GM19238 (cell line): ENCODE measurements at regions not wholly inside any gene's neighbourhood (a gene's known extent, or its start where the extent isn't known, plus 50 kb on each side); places are given as distances from the start of the nearest gene placed in this dataset.

Experiments
- DNase-seq: peaks from one replicate; pipeline ENCODE4 v3.0.0; 2011; ENCODE audit warnings: low spot score; ENCODE audit not compliant: insufficient read length

DNA sequence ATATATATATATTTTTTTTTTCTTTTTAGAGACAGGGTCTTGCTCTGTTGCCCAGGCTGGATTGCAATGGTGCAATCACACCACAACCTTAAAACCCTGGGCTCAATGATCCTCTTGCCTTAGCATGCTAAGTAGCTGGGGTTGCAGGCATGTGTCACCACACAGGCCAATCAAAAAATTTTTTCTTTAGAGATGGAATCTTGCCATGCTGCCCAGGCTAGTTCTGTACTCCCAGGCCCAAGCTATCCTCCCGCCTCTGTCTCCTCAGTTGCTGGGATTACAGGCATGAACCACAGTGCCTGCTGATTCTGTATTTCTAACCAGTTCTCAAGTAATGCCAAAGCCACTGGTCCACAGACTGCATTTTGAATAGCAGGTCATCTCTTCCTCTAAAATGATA lies 291.3 kb upstream of the ZPLD1 start:
- no peak for DNase-seq

DNA sequence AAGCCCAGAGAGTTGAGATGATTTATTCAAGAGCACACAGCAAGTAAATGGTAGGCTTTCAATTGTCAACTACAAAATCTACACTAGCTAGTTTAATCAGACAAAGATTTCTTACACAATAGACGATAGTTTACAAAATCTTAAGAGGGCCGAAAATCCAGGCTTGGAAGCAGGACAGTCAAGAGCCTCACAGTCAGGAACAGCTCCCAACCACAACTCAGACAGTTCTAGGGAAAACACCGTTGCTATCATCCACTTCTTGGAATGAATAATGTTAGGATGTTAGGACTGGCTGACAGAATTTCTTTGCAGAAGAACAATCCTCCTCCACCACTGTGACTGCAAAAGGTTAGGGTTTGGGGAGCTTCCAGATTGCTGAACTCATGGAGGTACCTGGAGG lies 290.8 kb upstream of the ZPLD1 start:
- DNase-seq: no peak

DNA sequence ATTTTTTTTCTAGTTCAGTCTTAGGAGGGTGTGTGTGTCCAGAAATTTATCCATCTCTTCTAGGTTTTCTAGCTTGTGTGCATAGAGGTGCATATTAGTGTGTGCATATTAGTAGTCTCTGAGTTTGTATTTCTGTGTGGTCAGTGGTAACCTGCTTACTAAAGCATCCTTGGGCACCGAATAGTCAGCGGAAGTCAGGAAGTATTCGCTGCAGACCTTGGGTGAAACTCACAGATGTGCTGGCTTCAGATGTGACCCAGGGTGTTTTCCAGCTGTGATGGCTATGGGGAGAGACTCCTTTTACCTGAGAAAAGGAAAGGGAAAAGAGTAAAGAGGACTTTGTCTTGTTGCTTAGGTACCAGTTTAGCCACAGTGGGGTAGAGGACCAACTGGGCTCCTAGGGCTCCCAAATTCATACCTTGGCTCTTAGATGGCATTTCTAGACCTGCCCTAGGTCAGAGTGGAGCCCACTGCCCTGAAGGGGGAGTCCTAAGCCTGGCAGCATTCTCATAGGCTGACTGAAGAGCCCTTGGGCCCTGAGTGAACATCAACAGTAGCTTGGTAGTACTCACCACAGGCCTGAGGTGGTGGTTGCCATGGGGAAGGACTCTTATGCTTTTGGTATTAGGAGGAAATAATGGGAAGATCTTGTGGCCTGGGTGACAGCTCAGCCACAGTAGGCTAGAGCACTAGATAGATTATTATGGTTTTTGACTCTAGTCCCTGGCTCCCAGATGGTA lies 286.0 kb upstream of the ZPLD1 start:
- DNase-seq: no peak

DNA sequence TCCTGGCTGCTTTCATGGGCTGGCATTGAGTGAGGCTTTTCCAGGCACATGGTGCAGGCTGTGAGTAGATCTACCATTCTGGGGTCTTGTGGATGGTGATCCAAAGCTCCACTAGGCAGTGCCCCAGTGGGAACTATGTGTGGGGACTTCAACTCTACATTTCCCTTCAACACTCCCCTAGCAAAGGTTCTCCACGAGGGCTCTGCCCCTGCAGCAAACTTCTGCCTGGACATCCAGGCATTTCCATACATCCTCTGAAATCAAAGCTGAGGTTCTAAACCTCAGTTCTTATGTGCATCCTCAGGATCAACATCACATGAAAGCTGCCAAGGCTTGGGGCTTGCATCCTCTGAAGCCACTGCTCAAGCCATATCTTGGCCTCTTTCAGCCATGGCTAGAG lies 282.9 kb upstream of the ZPLD1 start:
- no peak for DNase-seq

DNA sequence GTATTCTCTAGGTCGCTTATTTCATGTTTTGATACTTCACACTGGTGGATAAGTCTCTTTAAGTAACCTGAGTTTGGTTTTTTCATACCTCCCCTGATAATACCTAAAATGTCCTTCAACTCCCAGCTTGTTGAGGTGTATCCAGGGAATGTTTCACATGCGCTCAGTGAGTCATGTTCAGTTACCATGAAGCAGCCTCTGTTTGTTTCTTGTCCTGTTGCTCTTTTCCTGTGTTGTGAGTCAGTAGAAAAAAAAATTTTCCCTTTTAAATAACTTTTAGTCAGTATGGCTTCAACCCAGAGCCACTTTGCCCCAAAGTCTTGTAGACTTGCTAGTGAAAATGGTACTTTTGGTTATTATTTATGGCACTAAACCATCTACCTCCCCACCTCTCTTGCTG lies 278.4 kb upstream of the ZPLD1 start:
- DNase-seq: no peak

DNA sequence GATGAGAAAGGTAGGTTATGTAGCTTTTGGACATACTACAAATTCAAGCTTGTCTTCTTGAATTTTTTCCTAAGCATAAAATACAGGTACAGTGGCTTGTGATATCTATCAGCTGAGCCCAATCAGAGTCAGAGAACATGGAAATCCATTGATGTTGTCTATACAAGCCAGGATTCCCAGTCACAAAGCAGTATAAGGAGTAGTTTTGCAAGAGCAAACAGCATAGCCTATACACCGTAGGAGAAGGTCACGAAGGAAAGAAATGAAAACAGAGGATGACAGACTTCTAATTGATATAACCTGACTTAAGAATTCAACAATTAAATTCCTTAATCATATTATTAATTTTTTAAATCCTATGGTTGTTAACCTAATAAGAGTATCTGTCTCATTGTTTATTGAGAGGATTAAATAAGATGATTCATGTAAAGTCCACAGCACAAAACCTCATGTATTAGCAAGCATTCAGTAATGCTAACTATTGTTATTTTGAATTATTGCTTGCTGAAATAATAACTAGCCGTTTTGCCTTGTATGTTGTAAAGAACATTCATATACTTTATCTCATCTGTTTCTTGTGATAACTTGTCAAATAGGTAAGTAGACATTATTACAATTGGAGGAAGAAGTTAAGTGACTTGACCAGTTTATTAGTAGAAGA lies 276.6 kb upstream of the ZPLD1 start:
- DNase-seq: no peak

DNA sequence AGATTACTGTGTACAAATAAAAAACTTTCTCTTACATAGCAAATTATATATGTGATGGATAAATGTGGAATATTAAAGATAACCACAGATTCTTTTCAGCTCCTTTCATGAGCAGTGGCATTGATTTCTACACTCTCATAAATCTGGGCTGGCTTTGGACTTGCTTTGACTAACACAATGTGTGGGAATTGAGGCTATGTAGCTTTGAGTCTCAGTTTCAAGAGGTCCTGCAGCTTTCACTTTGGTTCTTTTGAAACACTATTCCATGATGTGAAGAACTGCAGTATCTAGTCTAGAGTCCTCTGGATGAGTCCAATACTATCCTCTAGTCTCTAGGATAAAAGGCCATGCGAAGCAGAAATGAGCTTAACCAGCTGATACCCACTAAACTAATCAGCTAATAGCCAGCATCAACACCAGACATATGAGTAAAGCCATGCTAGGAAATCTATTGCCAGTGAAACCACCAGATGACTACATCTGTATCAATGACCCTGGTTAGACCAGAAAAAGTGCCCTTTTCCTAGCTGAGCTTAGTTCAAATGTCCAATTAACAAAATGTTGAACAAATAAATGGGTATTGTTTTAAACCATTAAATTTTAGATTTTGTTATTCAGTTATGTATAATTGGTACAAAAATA lies 274.9 kb upstream of the ZPLD1 start:
- DNase-seq: no peak

DNA sequence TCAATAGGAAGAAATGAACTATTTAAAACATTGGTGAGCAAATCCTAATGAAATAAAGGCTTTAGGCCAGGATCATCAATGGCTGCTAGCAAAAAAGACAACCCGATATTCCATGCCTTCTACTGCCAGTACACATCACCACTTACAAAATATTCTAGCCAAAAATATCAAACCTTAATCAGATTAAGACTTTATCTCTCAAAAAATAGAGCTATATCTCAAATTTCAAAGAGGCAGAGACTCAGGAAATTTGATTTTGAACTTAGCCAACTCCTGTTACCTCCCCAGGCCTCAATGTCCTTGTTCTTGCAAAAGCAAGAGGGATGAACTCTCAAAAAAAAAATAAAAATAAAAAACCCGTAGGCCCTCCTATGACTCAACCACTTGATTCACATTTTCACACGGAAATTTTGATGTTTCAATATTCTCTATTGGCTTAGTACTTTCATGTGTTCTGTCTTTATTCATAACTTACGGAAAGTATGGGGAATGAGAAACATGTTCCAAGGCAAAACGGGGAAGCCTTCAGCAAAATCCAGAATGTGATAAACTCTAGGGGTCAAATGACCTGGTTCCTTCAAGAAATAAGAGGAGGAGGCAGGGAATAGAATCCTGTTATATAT lies 273.3 kb upstream of the ZPLD1 start:
- DNase-seq: no peak

DNA sequence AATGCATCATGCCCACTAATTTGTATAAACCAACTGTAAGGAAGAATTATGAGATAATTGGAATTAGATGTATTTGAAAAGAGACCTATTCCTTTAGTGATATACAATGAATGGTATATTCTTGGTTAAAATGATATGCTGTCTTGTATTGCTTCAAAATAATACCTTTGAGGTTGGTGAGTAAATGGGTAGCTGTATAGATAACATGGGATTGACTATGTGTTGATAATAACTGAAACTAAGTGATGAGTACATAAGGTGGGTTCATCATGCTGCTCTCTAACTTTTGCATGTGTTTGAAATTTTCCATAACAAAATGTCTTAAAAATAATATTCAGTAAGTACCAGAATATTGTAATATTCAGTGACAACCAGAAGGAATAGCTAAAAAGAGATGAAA lies 272.6 kb upstream of the ZPLD1 start:
- DNase-seq: no peak

DNA sequence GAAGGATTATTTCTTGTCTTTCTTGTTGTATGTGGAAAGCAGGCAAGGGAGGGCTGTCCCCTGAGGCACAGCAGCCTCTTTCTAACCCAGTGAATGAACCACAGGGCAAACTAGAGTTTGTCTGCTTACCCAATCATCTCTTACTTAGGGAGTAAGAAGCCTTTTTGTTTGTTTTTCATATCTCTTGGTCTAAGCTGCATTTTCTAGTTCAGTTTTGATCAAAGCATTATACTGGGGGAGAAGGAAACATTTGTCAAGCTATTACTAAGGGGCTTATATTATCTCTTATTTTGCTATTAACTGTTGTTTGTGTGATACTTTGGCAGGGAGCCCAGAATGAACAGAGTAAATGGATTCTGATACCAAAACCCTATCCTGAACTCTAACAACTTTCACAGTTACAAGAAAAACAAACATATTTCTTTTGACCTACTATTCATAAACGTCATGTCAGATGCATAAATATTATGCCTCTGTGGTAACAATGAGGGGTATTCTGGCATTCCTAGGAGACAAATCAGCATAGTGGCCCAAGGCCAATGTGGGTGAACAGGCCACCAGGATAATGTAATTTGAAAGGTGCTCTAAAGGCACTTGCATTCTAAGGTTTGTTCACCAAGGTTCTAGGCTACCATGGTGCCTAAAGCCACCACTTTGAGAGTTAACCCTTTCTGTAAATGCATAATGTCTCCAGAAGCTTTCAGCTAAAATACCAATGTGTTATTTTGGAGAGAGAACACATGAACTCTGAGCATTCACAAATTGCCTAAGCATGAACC lies 271.6 kb upstream of the ZPLD1 start:
- DNase-seq: no peak

DNA sequence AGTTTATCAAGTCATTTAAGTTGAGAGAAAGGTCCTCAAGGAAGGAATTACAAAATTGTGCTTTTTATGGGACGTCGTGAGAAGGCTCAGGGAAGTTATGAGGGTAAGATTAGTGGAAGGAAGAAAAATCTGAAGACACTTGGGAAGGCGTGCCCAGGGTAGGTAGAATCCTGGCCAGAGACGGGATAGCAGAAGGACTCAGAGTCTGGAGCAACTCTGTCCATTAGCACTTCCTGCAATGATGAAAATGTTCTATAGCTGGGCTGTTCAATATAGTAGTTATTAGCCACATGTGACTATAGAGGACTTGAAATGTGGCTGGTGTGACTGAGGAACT lies 271.0 kb upstream of the ZPLD1 start:
- no peak for DNase-seq

DNA sequence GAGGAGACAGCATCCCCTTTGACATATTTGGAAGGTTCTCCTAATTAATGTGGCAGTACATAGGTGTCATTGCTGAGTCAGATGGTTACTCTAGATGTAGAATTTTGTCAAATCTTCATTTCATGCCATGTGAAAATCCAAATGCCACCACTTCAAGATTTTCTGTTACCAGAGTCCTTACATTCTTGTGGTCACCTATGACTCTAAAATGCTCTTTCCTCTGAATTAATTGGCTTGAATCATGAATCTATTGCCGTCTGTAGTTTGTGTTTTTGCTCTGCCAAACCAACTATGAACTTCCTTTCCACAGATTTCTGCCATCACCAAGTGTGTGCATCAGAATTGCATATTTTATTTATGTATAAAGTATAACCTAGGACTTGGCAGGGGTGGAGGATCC lies 269.4 kb upstream of the ZPLD1 start:
- no peak for DNase-seq

DNA sequence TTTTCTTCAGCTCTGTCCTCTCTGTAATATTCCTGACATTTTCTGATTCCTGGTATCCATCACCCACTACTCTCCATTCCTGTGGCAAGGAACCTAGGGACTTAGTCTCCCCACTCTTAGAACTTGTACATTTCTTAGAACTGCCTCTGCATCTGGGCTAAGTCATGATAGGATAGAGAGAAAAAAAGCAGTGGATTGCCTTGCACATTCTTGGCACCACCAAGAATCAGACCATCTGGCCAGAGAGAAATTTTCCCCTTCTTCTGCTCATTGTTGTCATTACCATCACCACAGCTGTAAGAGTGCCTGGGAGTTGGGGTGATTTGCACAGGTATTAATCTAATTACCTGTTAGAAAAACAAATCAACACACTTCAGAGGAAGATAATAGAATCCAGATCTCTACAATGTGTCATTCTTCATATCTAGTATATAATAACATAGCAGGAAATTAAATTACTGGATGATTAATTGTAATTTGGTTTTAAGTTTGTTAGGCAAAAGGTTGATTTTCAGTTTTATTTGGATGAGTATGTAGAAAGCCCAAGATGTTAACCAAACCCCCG lies 264.8 kb upstream of the ZPLD1 start:
- DNase-seq: no peak

DNA sequence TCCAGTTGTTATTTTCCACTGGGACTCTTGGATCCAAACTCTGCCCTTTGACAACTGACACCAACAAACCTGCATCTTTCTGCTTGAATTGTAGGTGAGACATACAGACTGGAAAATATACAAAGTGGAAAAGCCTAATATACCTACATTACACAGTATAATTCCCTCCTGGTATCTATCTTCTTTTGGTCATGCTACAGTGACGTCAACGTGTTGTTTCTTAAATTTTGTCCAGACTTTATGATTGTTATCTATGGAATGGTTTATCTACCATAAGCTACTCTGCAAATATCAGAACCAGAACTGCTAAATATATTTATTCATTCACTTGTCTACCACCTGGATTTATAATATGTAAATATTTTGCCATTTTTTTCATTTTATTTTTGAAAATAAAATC lies 264.3 kb upstream of the ZPLD1 start:
- DNase-seq: no peak

DNA sequence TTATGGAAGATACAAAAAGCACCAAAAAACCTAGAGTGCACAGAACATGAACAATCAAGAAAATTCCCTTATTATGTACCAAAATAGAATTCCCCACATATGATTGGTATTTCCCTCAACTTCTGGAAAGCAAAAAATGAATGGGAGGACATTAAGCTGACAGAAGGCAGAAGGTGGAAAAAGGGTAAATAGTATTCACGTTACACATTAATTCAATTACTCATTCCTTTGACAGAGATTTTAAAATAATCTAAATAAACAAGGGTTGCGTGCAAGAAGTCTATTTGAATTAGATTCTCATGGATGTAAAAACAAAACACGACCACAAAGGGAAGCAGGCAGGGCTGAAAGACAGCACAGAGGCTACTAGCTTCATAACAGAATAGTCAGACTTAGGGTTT lies 260.5 kb upstream of the ZPLD1 start:
- no peak for DNase-seq

DNA sequence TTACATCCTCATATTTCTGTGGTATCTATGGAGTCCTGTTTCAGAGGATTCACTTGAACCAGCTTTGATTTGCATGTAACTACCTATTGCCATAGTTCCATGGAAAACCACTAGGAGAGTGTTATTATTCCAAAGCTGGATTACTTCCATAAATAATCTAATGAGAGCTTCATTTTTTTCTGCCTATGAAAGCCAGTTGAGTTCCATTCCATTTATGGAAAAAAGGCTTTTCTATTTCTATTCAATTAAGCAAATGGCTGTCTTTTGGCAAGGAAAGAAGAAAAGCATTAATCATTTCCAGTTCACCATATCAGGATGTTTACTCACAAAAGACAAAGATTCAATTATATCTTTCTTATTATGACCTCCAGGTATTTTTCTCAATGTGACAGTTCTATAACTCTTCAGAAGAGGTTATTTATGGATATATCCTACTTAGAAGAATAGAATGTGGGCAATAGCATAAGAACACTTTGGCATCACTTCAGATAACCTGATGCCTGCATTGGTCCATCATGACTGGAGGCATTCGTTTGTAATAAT lies 259.9 kb upstream of the ZPLD1 start:
- no peak for DNase-seq

DNA sequence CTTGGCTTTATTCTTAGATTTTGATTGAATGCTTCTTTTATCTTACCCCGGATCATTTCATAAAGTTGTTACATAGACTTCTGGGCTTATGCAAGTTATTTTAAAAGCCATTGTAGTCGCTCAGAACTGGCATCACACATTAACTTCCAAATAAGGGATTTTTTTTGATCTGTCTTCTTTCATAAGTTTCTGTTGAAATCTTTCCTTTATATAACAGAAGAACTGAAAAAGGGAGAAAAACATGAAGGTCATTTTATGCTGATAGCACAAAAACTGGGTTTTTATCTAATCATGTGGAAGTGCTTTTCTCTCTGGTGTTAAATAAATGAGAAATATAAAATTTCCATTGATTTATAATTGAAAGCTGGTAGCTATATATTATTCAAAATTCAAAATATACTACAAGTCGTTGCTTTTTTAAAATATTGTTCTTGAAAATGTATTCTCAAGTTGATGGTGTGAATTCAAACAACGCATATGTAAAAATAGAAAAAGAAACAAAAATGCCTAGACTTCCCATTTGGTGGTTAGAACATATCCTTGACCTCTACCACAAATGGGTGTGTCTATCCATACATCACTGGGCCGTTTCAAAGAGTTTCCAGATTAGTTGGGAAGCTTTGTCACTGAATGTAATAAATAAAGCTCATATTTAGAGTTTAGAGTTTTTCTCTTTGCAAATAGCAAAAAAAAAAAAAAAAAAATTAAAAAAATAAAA lies 258.3 kb upstream of the ZPLD1 start:
- DNase-seq: no peak

DNA sequence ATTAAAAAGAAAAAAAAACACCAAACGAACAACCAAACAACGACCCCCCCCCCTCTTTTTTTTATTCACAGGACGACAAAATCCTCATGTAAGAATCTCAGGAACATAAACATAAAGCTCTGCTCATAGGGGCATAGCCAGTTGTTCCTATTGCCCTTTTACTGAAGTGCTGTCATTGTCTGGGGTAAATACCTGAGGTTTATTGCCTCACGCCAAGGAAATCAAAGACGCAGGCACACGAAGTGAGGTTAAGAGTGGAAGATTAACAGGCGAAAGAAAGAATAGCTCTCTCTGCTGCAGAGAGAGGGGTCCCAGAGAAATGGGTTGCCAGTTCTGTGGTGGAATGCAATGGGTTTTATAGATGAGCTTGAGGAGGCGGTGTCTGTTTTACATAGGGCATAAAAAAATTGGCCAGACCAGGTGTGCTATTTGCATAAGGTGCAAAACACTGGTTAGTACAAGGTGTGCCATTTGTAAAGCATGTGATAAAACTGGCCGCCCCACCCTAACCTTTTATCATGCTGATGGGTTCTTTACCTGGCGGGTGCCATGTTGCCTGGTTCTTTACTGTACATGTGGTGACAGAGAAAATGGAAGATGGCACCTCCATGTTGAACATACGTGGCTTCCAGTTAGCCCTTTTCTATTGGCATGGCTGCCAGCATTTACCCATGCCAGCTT lies 257.6 kb upstream of the ZPLD1 start:
- DNase-seq: no peak

DNA sequence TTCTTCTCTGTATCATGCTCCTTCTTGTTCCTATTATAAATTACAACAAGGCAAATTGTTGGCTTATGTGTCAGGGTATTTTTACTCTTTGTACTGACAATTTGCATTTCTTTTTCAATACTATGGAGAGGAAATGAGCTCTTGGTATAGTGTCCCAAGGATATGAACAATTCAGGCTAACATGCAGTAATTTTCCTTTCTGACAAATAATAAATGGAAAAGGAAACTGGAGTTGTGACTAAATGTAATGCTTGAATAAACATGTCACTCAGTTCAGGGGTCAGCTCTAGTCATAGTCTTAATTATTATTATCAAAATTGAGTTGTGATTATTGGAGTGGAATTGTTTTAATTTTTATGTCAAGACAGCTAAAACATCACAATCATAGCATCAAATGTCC lies 256.0 kb upstream of the ZPLD1 start:
- DNase-seq: no peak
